ENCODE measurements at regions not wholly inside any gene's neighbourhood (a gene's known extent, or its start where the extent isn't known, plus 50 kb on each side); places are given as distances from the start of the nearest gene placed in this dataset.
A peak's percentile ranks its signal among the peaks of the same experiment; 100 is the strongest.

DNA sequence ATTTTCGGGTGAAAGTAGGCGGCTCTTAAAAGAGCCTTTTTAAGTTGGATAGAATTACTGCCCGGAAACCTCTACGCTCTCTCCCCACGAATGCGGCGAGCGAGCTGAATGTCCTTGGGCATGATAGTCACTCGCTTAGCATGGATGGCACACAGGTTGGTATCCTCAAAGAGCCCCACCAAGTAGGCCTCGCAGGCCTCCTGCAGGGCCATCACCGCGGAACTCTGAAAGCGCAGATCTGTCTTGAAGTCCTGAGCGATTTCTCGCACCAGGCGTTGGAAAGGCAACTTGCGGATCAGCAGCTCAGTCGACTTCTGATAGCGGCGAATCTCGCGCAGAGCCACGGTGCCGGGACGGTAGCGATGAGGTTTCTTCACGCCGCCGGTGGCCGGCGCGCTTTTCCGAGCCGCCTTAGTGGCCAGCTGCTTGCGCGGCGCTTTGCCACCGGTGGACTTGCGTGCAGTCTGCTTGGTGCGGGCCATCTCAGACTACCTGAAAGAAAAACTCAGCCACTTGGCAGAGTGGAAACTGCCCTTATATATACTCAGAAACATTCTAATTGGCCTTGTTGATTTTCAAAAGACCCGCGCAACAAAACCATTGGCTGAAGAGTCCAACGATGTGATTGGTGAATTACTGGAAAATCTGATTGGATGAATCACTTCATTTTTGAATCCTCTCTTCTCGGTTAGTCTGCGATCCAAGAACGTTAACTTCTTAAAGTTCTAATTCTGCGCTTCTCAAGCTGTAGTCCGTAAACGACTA lies 93.9 kb upstream of the BTN3A2 start:
- H2AFZ ChIP-seq = no peak overlapping the region
- H3K27me3 Mint-ChIP-seq (ENCODE audit: insufficient read depth, low read depth, poor library complexity) = peaks cover 26% of the 10 kb centered on the region
- no peak overlapping the region for H3K27ac Mint-ChIP-seq

More for the DNA sequence above, 93.9 kb upstream of the BTN3A2 start:
- Histone ChIP-seq H3K9me2 (ENCODE audit: insufficient read depth) (no peaks in the 10 kb centered on the region), H3K4me3 (peak overlapping the region; percentile 76), H3K4me1 (ENCODE audit: insufficient read depth) (peaks cover 18% of the 10 kb centered on the region), H3K27ac (ENCODE audit: low read depth) (peak overlapping the region; percentile 94), H3K36me3 (ENCODE audit: insufficient read depth) (no peaks in the 10 kb centered on the region), H3K27me3 (ENCODE audit: insufficient read depth) (no peaks in the 10 kb centered on the region), H3K79me2 (replicated peaks; ENCODE audit: insufficient read depth) (peaks cover 19% of the 10 kb centered on the region), H4K20me1 (replicated peaks; ENCODE audit: insufficient read depth) (no peaks in the 10 kb centered on the region), H3F3A (replicated peaks; ENCODE audit: low read depth) (0 out of 2 replicates have a peak, but pooled peaks cover 7% of the 10 kb centered on the region), H3K4me2 (peak overlapping the region; percentile 82)
- peak; percentile 97 for DNase-seq (ENCODE audit: low spot score)
- Mint-ChIP-seq H3K4me1 (peaks cover 26% of the 10 kb centered on the region), H3K36me3 (ENCODE audit: low read depth) (peaks cover 6% of the 10 kb centered on the region), H3K9me3 (peaks cover 6% of the 10 kb centered on the region; the same call in 2 of the 3 replicates), H3K4me3 (no peak overlapping the region)
- TF ChIP-seq STAT1 (IDR thresholded peaks at IDR 0.05; ENCODE audit: unreplicated experiment) (no peak), NANOG (IDR thresholded peaks at IDR 0.05; ENCODE audit: borderline replicate concordance) (no peak), ZNF114 (CRISPR knock-in tag; IDR thresholded peaks at IDR 0.05) (no peak), CREB1 (CRISPR knock-in tag; IDR thresholded peaks at IDR 0.05; ENCODE audit: low read depth) (no peak), ETS1 (IDR thresholded peaks at IDR 0.05) (0 out of 2 replicates have a peak, but pooled peaks have one; percentile 43), EZH2 (IDR thresholded peaks at IDR 0.05; ENCODE audit: low read depth, unreplicated experiment) (no peak), JUNB (IDR thresholded peaks at IDR 0.05; ENCODE audit: unreplicated experiment) (no peak), CTCF (conservative IDR thresholded peaks at IDR 0.05; ENCODE audit: low read depth in 2 of 2) (no peak), EZH2phosphoT487 (IDR thresholded peaks at IDR 0.05; ENCODE audit: unreplicated experiment) (no peak), ZNF331 (CRISPR knock-in tag; IDR thresholded peaks at IDR 0.05; ENCODE audit: low read depth) (no peak), POLR2AphosphoS5 (IDR thresholded peaks at IDR 0.05; ENCODE audit: low read depth) (peak; percentile 88)
- TF ChIP-seq, protein P1, sequence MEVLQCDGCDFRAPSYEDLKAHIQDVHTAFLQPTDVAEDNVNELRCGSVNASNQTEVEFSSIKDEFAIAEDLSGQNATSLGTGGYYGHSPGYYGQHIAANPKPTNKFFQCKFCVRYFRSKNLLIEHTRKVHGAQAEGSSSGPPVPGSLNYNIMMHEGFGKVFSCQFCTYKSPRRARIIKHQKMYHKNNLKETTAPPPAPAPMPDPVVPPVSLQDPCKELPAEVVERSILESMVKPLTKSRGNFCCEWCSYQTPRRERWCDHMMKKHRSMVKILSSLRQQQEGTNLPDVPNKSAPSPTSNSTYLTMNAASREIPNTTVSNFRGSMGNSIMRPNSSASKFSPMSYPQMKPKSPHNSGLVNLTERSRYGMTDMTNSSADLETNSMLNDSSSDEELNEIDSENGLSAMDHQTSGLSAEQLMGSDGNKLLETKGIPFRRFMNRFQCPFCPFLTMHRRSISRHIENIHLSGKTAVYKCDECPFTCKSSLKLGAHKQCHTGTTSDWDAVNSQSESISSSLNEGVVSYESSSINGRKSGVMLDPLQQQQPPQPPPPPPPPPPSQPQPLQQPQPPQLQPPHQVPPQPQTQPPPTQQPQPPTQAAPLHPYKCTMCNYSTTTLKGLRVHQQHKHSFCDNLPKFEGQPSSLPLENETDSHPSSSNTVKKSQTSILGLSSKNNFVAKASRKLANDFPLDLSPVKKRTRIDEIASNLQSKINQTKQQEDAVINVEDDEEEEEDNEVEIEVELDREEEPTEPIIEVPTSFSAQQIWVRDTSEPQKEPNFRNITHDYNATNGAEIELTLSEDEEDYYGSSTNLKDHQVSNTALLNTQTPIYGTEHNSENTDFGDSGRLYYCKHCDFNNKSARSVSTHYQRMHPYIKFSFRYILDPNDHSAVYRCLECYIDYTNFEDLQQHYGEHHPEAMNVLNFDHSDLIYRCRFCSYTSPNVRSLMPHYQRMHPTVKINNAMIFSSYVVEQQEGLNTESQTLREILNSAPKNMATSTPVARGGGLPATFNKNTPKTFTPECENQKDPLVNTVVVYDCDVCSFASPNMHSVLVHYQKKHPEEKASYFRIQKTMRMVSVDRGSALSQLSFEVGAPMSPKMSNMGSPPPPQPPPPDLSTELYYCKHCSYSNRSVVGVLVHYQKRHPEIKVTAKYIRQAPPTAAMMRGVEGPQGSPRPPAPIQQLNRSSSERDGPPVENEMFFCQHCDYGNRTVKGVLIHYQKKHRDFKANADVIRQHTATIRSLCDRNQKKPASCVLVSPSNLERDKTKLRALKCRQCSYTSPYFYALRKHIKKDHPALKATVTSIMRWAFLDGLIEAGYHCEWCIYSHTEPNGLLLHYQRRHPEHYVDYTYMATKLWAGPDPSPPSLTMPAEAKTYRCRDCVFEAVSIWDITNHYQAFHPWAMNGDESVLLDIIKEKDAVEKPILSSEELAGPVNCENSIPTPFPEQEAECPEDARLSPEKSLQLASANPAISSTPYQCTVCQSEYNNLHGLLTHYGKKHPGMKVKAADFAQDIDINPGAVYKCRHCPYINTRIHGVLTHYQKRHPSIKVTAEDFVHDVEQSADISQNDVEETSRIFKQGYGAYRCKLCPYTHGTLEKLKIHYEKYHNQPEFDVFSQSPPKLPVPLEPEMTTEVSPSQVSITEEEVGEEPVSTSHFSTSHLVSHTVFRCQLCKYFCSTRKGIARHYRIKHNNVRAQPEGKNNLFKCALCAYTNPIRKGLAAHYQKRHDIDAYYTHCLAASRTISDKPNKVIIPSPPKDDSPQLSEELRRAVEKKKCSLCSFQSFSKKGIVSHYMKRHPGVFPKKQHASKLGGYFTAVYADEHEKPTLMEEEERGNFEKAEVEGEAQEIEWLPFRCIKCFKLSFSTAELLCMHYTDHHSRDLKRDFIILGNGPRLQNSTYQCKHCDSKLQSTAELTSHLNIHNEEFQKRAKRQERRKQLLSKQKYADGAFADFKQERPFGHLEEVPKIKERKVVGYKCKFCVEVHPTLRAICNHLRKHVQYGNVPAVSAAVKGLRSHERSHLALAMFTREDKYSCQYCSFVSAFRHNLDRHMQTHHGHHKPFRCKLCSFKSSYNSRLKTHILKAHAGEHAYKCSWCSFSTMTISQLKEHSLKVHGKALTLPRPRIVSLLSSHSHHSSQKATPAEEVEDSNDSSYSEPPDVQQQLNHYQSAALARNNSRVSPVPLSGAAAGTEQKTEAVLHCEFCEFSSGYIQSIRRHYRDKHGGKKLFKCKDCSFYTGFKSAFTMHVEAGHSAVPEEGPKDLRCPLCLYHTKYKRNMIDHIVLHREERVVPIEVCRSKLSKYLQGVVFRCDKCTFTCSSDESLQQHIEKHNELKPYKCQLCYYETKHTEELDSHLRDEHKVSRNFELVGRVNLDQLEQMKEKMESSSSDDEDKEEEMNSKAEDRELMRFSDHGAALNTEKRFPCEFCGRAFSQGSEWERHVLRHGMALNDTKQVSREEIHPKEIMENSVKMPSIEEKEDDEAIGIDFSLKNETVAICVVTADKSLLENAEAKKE (CRISPR knock-in tag; IDR thresholded peaks at IDR 0.05) = no peak
- TF ChIP-seq, protein P2, sequence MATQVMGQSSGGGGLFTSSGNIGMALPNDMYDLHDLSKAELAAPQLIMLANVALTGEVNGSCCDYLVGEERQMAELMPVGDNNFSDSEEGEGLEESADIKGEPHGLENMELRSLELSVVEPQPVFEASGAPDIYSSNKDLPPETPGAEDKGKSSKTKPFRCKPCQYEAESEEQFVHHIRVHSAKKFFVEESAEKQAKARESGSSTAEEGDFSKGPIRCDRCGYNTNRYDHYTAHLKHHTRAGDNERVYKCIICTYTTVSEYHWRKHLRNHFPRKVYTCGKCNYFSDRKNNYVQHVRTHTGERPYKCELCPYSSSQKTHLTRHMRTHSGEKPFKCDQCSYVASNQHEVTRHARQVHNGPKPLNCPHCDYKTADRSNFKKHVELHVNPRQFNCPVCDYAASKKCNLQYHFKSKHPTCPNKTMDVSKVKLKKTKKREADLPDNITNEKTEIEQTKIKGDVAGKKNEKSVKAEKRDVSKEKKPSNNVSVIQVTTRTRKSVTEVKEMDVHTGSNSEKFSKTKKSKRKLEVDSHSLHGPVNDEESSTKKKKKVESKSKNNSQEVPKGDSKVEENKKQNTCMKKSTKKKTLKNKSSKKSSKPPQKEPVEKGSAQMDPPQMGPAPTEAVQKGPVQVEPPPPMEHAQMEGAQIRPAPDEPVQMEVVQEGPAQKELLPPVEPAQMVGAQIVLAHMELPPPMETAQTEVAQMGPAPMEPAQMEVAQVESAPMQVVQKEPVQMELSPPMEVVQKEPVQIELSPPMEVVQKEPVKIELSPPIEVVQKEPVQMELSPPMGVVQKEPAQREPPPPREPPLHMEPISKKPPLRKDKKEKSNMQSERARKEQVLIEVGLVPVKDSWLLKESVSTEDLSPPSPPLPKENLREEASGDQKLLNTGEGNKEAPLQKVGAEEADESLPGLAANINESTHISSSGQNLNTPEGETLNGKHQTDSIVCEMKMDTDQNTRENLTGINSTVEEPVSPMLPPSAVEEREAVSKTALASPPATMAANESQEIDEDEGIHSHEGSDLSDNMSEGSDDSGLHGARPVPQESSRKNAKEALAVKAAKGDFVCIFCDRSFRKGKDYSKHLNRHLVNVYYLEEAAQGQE (IDR thresholded peaks at IDR 0.05; ENCODE audit: unreplicated experiment) = no peak
- peak; percentile 36 for ATAC-seq
